GM18867 (cell line): ENCODE measurements at regions not wholly inside any gene's neighbourhood (a gene's known extent, or its start where the extent isn't known, plus 50 kb on each side); places are given as distances from the start of the nearest gene placed in this dataset.
"Not testable (repeated sequence)": the region's sequence is repeated elsewhere in the genome, so short reads cannot be mapped to it uniquely, and the experiment has no call there.

Experiments used
- ATAC-seq: cut with Tn5 transposase; IDR thresholded peaks from one replicate; pipeline ENCODE4 v1.9.1; 2021; ENCODE audit warnings: mild to moderate bottlenecking, moderate library complexity; ENCODE audit not compliant: unreplicated experiment

DNA sequence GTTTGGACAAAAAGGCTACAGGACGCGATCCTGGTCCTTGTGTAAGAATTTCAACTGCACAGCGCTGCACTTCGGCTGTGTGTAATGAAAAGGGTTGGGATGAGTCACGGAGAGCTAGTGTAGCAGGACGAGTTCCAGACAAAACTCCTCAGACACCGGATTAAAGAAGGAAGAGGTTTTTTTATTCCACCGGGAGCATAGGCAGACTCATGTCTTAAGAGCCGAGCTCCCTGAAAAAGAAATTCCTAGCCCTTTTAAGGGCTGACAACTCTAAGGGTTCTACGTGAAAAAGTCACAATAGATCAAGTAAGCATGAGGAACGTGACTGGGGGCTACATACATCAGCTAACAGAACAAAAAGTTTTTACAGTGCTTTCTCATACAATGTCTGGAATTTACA is 54.8 kb upstream of the FAM90A1 start:
- ATAC-seq = not testable (repeated sequence)

- not testable (repeated sequence) for ATAC-seq
Observed at GRCh38 chr12:8285681-8286080, 58.3 kb upstream of the FAM90A1 start.

GRCh38 chr12:8291764-8292163 is 64.3 kb upstream of the FAM90A1 start:
- ATAC-seq = not testable (repeated sequence)

- ATAC-seq = not testable (repeated sequence)
Observed at GRCh38 chr12:8294662-8295061, 67.2 kb upstream of the FAM90A1 start.

DNA sequence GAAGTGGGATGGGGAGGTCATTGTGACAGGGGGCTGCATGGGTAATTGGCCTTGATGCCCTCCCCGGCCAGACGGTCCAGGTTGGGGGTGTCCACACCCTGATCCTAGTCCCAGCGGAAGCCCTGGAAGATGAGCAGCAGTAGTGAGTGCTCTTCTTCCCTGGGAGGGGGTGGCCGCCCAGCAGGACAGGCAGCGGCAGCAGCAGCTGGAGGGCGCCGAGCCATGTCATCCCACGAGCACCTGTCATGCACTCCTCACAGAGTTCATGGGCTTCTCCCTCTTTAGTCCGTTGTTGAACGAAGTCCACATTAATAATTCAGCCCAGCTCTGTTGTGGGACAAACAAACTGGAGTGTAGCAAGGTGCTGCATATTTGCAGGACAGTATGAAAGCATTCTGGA is 81.2 kb upstream of the FAM90A1 start:
- ATAC-seq = not testable (repeated sequence)

DNA sequence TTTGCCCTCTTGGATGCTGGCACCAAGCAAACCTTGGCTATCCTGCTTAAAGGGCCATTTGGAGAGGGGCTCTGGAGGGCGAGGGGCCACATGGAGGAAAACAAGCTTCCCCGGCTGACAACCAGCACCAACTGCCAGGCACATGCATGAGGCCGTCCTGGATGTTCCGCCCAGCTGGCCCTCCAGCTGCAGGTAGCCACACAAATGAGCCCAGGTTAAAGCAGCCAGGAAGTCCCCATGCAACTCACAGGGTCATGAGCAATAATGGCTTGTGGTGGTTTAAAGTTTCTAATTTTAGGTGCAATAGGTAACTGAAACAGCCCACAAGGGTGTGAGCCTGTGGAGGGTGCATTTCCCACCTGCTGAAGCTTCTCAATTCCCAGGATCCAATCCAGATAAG is 88.6 kb upstream of the FAM90A1 start:
- not testable (repeated sequence) for ATAC-seq

- not testable (repeated sequence) for ATAC-seq
Observed at GRCh38 chr12:8317675-8318074, 90.3 kb upstream of the FAM90A1 start.

DNA sequence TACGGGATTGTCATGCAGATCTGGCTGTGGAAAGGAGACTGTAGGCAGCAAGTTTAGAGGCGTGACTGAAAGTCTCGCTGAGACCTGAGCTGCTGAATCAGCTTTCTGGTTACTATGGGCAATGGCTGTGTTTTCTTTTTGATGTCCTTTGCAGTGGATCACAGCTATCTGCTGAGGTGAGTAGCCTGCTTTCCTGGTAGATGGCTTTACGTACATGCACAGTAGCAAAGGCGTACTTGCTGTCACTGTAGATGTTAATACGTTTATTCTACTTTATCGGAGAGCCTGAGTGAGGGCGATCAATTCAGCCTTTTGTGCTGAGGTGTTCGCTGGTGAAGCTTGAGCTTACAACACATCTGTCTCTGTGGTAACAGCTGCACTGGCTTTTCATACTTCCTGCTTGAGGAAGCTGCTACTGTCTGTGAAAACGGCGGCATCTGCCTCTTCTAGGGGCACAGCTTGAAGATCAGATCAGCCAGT is 92.9 kb upstream of the FAM90A1 start:
- not testable (repeated sequence) for ATAC-seq

DNA sequence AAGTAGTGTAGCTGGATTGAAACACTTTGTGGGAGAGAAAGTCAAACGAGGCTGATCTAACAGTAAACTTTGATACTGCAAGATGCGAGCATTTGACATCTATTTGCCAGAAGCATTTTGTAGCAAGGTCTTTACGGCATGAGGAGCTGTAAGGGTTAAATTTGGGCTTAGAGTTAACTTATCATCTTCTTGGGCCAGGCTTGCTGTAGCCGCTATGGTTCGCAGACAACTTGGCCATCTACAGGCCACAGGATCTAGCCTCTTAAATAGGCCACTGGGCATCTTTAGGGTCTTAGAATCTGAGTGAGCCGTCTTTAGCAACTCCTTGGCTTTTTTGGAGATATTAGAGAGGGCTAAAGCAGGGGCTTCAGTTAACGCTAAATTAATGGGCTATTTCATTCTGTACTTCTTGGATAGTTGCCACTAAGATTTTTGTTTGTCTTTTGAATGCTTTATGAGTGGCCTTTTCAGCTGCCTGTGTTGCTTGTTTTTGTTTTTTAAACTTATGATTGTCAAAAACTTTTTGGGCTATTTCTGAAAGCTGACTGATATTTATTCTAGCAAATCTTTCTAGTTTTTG is 93.5 kb upstream of the FAM90A1 start:
- ATAC-seq = not testable (repeated sequence)

DNA sequence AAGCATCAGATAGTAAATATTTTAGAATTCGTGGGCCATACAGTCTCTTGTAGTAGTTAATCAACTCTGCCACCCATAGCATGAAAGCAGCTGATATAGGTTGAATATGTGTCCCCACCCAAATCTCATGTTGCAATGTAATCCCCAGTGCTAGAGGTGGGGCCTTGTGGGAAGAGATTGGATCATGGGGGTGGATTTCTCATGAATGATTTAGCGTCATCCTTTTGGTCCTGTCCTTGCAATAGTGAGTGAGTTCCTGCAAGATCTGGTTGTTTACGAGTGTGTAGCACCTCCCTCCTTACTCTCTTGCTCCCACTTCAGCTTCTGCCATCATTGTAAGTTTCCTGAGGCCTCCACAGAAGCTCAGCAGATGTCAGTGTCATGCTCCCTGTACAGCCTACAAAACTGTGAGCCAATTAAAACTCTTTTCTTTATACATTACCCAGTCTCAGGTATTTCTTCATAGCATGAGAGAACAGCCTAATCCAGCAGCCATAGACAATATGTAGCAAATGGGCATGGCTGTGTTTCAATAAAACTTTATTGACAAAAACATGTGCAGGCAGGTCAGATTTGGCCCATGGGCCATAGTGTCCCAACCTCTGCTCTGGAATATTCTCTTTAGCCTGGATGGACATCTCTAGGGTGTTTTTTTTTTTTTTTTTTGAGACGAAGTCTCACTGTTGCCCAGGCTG is 97.9 kb upstream of the FAM90A1 start:
- not testable (repeated sequence) for ATAC-seq

DNA sequence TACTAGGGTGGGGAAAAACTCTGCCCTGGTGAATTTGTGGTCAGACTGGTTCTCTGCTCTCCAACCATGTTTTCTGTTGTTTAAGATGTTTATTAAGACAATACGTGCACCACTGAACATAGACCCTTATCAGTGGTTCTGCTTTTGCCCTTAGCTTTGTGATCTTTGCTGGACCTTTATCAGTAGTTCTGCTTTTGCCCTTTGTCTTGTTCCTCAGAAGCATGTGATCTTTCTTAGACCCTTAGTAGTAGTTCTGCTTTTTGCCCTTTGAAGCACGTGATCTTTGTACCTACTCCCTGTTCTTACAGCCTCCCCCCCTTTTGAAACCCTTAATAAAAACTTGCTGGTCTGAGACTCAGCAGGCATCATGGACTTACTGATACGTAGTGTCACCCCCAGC is 101.4 kb upstream of the FAM90A1 start:
- not testable (repeated sequence) for ATAC-seq

- ATAC-seq = not testable (repeated sequence)
Observed at GRCh38 chr12:8332373-8332772, 105.0 kb upstream of the FAM90A1 start.

DNA sequence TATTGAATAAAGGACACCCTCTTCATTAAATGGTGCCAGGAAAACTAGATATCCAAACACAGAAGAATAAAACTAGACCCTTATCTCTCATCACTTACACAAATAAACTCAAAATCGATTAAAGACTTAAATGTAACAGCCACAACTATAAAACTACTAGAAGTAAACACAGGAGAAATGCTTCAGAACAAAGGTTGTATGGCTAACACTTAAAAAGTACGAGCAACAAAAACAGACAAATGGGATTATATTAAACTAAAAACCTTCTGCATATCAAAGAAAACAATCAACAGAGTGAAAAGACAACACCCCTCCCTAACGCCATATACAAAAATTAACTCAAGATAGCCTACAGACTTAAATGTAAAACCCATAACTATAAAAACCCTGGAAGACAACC is 104.7 kb upstream of the CLEC6A start:
- ATAC-seq = not testable (repeated sequence)

GRCh38 chr12:8354741-8355140 is 101.0 kb upstream of the CLEC6A start:
- ATAC-seq = not testable (repeated sequence)

GRCh38 chr12:8355531-8355930 is 100.2 kb upstream of the CLEC6A start:
- ATAC-seq = not testable (repeated sequence)

- not testable (repeated sequence) for ATAC-seq
Observed at GRCh38 chr12:8373744-8374143, 82.0 kb upstream of the CLEC6A start.

DNA sequence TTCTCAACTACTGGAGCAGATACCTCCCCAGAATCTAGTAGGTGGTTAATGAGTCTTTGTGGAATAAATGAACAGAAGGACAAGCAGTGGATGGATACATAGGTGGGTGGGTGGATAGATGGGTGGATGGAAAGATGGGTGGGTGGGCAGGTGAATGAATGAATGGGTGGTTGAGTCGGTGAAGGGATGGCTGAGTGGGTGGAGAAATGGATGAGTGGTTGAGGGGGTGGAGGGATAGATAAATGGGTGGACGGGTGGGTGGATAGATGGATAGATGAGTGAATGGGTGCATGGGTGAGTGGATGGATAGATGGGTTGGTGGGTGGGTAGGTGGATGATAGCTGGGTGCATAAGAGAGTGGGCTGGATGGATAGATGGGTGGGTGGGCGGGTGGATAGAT is 80.6 kb upstream of the CLEC6A start:
- not testable (repeated sequence) for ATAC-seq

DNA sequence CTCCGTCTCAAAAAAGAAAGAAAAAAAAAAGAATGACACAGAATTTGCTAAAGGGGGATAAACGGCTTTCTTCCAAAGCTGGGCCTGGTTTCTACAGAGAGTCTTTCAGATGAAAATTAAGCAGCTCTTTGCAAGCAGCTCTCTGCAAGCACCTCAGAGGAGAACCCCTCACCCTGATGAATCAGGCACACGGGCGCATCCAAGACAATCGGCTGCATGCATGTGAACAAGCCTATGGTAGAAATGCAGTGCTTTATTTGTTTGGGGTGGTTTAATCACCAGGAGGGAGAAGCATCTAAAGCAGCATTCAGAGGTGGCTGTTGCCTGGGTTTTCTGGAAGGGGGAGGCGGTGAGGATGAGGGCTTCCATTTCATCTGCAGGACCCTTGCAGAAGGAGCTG is 78.0 kb upstream of the CLEC6A start:
- ATAC-seq = not testable (repeated sequence)

- not testable (repeated sequence) for ATAC-seq
Observed at GRCh38 chr12:8382556-8382955, 73.2 kb upstream of the CLEC6A start.

DNA sequence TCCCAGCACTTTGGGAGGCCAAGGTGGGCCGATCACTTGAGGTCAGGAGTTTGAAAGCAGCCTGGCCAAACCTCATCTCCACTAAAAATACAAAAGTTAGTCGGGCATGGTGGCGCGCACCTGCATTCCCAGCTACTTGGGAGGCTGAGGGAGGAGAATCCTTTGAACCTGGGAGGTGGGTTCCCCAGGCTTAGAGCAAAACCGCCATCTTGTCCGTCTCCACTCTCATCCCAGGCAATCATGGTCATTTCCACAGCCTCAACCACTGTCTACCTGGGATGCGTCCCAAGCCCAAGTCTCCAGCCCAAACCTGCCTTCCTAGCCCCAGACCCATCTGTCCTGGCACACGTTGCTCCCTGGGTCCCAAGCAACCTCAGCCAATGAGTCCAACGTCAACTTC is 71.1 kb upstream of the CLEC6A start:
- ATAC-seq = not testable (repeated sequence)

DNA sequence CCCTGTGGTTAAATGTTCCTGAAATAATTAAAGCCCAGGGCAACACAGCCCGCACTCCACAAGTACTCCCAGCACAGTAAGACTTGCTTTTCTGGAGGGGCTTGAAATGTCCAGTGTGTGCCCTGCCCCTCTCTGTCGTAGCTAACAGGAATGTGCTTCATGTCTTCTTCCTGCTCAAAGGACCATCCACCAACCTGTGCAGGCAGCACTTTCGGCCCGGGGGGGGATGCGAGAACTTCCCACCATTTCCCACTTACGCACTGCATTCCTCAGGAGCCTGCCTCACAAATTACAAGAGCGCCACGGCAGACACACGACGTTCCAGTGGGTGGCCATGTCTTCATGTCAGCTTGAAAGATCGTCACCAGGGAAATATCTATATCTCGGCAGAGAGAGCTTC is 70.3 kb upstream of the CLEC6A start:
- ATAC-seq = not testable (repeated sequence)

DNA sequence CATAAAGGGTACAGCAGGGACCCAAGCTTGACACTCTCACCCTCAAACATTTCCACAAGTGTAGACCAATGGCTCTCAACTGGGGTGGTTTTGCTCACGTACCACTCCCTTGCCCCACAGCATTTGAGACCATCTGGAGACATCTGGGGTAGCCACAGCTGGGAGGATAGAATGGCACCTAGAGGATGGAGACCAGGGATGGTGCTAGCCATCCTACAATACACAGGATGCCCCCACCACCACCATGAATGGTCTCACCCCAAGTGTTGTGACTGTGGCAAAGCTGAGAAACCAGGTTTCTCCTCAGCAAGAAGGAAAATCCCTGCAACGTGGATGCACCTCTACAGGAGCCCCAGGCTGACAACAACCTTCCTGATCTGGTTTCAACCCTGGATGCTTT is 69.1 kb upstream of the CLEC6A start:
- ATAC-seq = not testable (repeated sequence)
